IMR-90 (cell line): ENCODE measurements at regions not wholly inside any gene's neighbourhood (a gene's known extent, or its start where the extent isn't known, plus 50 kb on each side); places are given as distances from the start of the nearest gene placed in this dataset.

Experiments
- ATAC-seq: fragments of 200-7000 bp; cut with Tn5 transposase; 2 replicates; pipeline ENCODE4 v1.9.1; 2020; ENCODE audit warnings: low read depth, mild to moderate bottlenecking, moderate library complexity
- BruUV-seq: library from RNA; stranded (reverse); fragments of 400-500 nt; replicated peaks from 2 replicates; lab custom pipeline; 2021; lab: Mats Ljungman, UMichigan
- CTCF ChIA-PET: fragments of 300-600 bp; formaldehyde crosslinking; extraction: SDS; loops from one replicate; lab custom pipeline; 2021; ENCODE audit warnings: antibody characterized with exemption; lab: Yijun Ruan, JAX
- POLR2A ChIA-PET: fragments of 300-600 bp; sonication (Branson Sonifier 250); formaldehyde crosslinking; loops from one replicate; lab custom pipeline; 2022; ENCODE audit warnings: antibody characterized with exemption; ENCODE audit not compliant: unreplicated experiment; lab: Charles Lee
- DNase-seq: peaks from one replicate; pipeline ENCODE4 v3.0.0; 2013
- H2AFZ ChIP-seq: replicated peaks from 2 replicates; pipeline ENCODE3; 2013; ENCODE audit warnings: low read length, mild to moderate bottlenecking; ENCODE audit not compliant: poor library complexity
- H2AK5ac ChIP-seq: 2 replicates; pipeline ENCODE4 v1.6.1; 2013; ENCODE audit warnings: low read depth, low read length, inconsistent platforms
- H2AK9ac ChIP-seq: replicated peaks from 2 replicates; pipeline ENCODE3; 2013; ENCODE audit warnings: mild to moderate bottlenecking, low read depth, low read length, moderate library complexity; ENCODE audit not compliant: poor library complexity
- H2BK120ac ChIP-seq: 2 replicates; pipeline ENCODE4 v1.6.1; 2013; ENCODE audit warnings: low read depth, low read length, inconsistent platforms
- H2BK15ac ChIP-seq: 3 replicates; pipeline ENCODE4 v1.6.1; 2013; ENCODE audit warnings: low read depth, low read length, inconsistent platforms
- H2BK20ac ChIP-seq: 2 replicates; pipeline ENCODE4 v1.6.1; 2013; ENCODE audit warnings: low read depth, mild to moderate bottlenecking, inconsistent platforms, low read length, moderate library complexity
- H2BK5ac ChIP-seq: 2 replicates; pipeline ENCODE4 v1.6.1; 2013; ENCODE audit warnings: mild to moderate bottlenecking, low read depth, low read length, inconsistent platforms; ENCODE audit not compliant: poor library complexity, severe bottlenecking
- H3K14ac ChIP-seq: replicated peaks from 2 replicates; pipeline ENCODE4 v1.6.1; 2013; ENCODE audit warnings: low read depth, low read length, inconsistent platforms
- H3K18ac ChIP-seq: 2 replicates; pipeline ENCODE4 v1.6.1; 2013; ENCODE audit warnings: low read depth, low read length, control low read depth
- H3K23ac ChIP-seq: 2 replicates; pipeline ENCODE4 v1.6.1; 2013; ENCODE audit warnings: low read depth, low read length, inconsistent platforms
- H3K27ac ChIP-seq: 2 replicates; pipeline ENCODE4 v1.5.1; 2013; ENCODE audit warnings: mild to moderate bottlenecking, control low read depth, low read length; ENCODE audit not compliant: insufficient read depth
- H3K27me3 ChIP-seq: 2 replicates; pipeline ENCODE4 v1.6.1; 2013; ENCODE audit warnings: low read length; ENCODE audit not compliant: control insufficient read depth, insufficient read depth
- H3K36me3 ChIP-seq: 2 replicates; pipeline ENCODE4 v1.6.1; 2013; ENCODE audit warnings: low read length, mixed read lengths; ENCODE audit not compliant: control insufficient read depth, insufficient read depth
- H3K4ac ChIP-seq: 2 replicates; pipeline ENCODE4 v1.6.1; 2013; ENCODE audit warnings: low read depth, low read length, inconsistent platforms
- H3K4me1 ChIP-seq: 2 replicates; pipeline ENCODE4 v1.6.1; 2013; ENCODE audit warnings: low read length, mixed read lengths; ENCODE audit not compliant: control insufficient read depth, insufficient read depth
- H3K4me2 ChIP-seq: 2 replicates; pipeline ENCODE4 v1.6.1; 2013; ENCODE audit warnings: low read depth, mild to moderate bottlenecking, control low read depth, low read length, moderate library complexity
- H3K4me3 ChIP-seq: 2 replicates; pipeline ENCODE4 v1.5.1; 2013; ENCODE audit warnings: low read depth, mild to moderate bottlenecking, control low read depth, low read length, moderate library complexity; ENCODE audit not compliant: insufficient read depth
- H3K56ac ChIP-seq: 2 replicates; pipeline ENCODE4 v1.6.1; 2013; ENCODE audit warnings: low read length, inconsistent platforms; ENCODE audit not compliant: insufficient read depth; ENCODE audit errors: extremely low read depth
- H3K79me1 ChIP-seq, 2 experiments: 2 replicates each; pipeline ENCODE4 v1.6.1; 2013; ENCODE audit warnings: low read length in 2 of 2, inconsistent platforms in 1 of 2, low read depth in 1 of 2
- H3K9ac ChIP-seq: 2 replicates; pipeline ENCODE4 v1.6.1; 2013; ENCODE audit warnings: low read depth, low read length, control low read depth
- H3K9me1 ChIP-seq: 2 replicates; pipeline ENCODE4 v1.6.1; 2013; ENCODE audit warnings: low read length, inconsistent platforms; ENCODE audit not compliant: insufficient read depth
- H3K9me3 ChIP-seq: 2 replicates; pipeline ENCODE4 v1.6.1; 2013; ENCODE audit warnings: low read length; ENCODE audit not compliant: control insufficient read depth, insufficient read depth
- H4K20me1 ChIP-seq: 2 replicates; pipeline ENCODE4 v1.6.1; 2013; ENCODE audit warnings: low read length, inconsistent platforms; ENCODE audit not compliant: insufficient read depth
- H4K5ac ChIP-seq: 2 replicates; pipeline ENCODE4 v1.6.1; 2013; ENCODE audit warnings: mild to moderate bottlenecking, low read depth, low read length, control low read depth
- H4K8ac ChIP-seq, 2 experiments: 2 replicates each; pipeline ENCODE4 v1.6.1; 2013; ENCODE audit warnings: low read depth in 2 of 2, low read length in 2 of 2, control low read depth in 1 of 2, inconsistent platforms in 1 of 2
- H4K91ac ChIP-seq: 2 replicates; pipeline ENCODE4 v1.6.1; 2013; ENCODE audit warnings: low read depth, low read length, inconsistent platforms; ENCODE audit not compliant: insufficient read depth
- RAD21 ChIP-seq: IDR thresholded peaks from 2 replicates; pipeline ENCODE4 v1.6.1; 2012; ENCODE audit warnings: low read length, improper control_type of control experiment
- RFX5 ChIP-seq: IDR thresholded peaks from 2 replicates; pipeline ENCODE4 v1.8.0; 2012; ENCODE audit warnings: low read depth, mild to moderate bottlenecking, low read length, moderate library complexity
- WGBS, 2 experiments: methylation state at CpG; one replicate each; pipeline versions ENCODE4 v1.1.5 to v1.1.7; 2013; ENCODE audit warnings: missing lambda C conversion rate in 2 of 2; ENCODE audit not compliant: insufficient read length in 1 of 2; ENCODE audit errors: extremely low coverage in 2 of 2; 5-methylcytosine and 5-hydroxymethylcytosine counted together
- dilution Hi-C: fragments of 300-500 bp; cut with HindIII; formaldehyde crosslinking; loops from one replicate; pipeline ENCODE4 v1.14.3; 2018; ENCODE audit warnings: low sequenced_read_pairs; ENCODE audit not compliant: unreplicated experiment
- in situ Hi-C: fragments of 300-500 bp; cut with MboI; formaldehyde crosslinking; loops from 3 replicates; pipeline ENCODE4 v1.14.3; 2019; ENCODE audit warnings: low sequenced_read_pairs, inconsistent platforms, mixed read lengths
- intact Hi-C: fragments of 100-400 bp; cut with micrococcal nuclease; formaldehyde crosslinking; loops from 2 replicates; pipeline ENCODE4 v1.10.0; 2022

GRCh38 chr10:25786899-25787298 is 147.1 kb upstream of the MYO3A start:
- Histone ChIP-seq H2BK5ac (no peak overlapping the region), H3K4me3 (no peak overlapping the region), H3K27ac (no peak overlapping the region), H3K14ac (no peak overlapping the region), H3K9ac (no peak overlapping the region), H3K23ac (no peak overlapping the region), H3K4me1 (no peaks in the 10 kb centered on the region), H4K91ac (no peak overlapping the region), H2BK15ac (no peak overlapping the region), H2BK120ac (no peak overlapping the region), H4K5ac (no peak overlapping the region), H4K8ac (no peak overlapping the region), H2AFZ (no peak overlapping the region), H3K4me2 (no peak overlapping the region), H4K20me1 (no peaks in the 10 kb centered on the region), H3K56ac (no peak overlapping the region), H3K27me3 (no peaks in the 10 kb centered on the region), H2BK20ac (no peak overlapping the region), H3K79me1 (no peaks in the 10 kb centered on the region), H3K36me3 (no peaks in the 10 kb centered on the region), H3K9me1 (no peaks in the 10 kb centered on the region), H2AK9ac (no peak overlapping the region), H3K9me3 (peaks cover 12% of the 10 kb centered on the region), H3K18ac (no peak overlapping the region), H2AK5ac (no peak overlapping the region), H3K4ac (no peak overlapping the region)
- POLR2A ChIA-PET = no interaction called here
- ATAC-seq (no peak), DNase-seq (no peak)
- no TSS peak for BruUV-seq
- dilution Hi-C loops = no loop called here
- CTCF ChIA-PET = no interaction called here
- intact Hi-C loops = no loop called here
- TF ChIP-seq RAD21 = no peak
- no peak for TF ChIP-seq RFX5
- 13% methylated on average over 1 of the region's 3 CpGs; no CpG with 5 or more reads in 1 of the 2 experiments for WGBS, 2 experiments
- in situ Hi-C loops = no loop called here
